T-helper 9 cell (primary cell): ENCODE measurements at regions not wholly inside any gene's neighbourhood (a gene's known extent, or its start where the extent isn't known, plus 50 kb on each side); places are given as distances from the start of the nearest gene placed in this dataset.

Experiments used
- DNase-seq: peaks from one replicate; pipeline ENCODE4 v3.0.0-alpha.2; 2020

GRCh38 chr11:19460718-19461405 is 220.1 kb upstream of the E2F8 start:
- DNase-seq, result no peak

- no peak for DNase-seq
Observed at GRCh38 chr11:19459240-19459639, 218.5 kb upstream of the E2F8 start.

GRCh38 chr11:19458721-19459120 is 218.0 kb upstream of the E2F8 start:
- no peak for DNase-seq

- no peak for DNase-seq
Observed at GRCh38 chr11:19458231-19458630, 217.5 kb upstream of the E2F8 start.

- DNase-seq, result no peak
Observed at GRCh38 chr11:19455731-19456130, 215.0 kb upstream of the E2F8 start.

- DNase-seq, result no peak
Observed at GRCh38 chr11:19453651-19454257, 213.0 kb upstream of the E2F8 start.

GRCh38 chr11:19451609-19452008 is 210.9 kb upstream of the E2F8 start:
- no peak for DNase-seq

- no peak for DNase-seq
Observed at GRCh38 chr11:19450282-19450681, 209.5 kb upstream of the E2F8 start.

GRCh38 chr11:19448651-19449050 is 207.9 kb upstream of the E2F8 start:
- no peak for DNase-seq

GRCh38 chr11:19447150-19447566 is 206.4 kb upstream of the E2F8 start:
- no peak for DNase-seq

GRCh38 chr11:19445771-19446170 is 205.0 kb upstream of the E2F8 start:
- no peak for DNase-seq

GRCh38 chr11:19444231-19444630 is 203.5 kb upstream of the E2F8 start:
- DNase-seq, result no peak

- DNase-seq, result no peak
Observed at GRCh38 chr11:19442554-19442910, 201.8 kb upstream of the E2F8 start.

GRCh38 chr11:19441752-19442553 is 201.2 kb upstream of the E2F8 start:
- no peak for DNase-seq

- no peak for DNase-seq
Observed at GRCh38 chr11:19441288-19441687, 200.5 kb upstream of the E2F8 start.

GRCh38 chr11:19437760-19438159 is 197.0 kb upstream of the E2F8 start:
- DNase-seq, result no peak

GRCh38 chr11:19436932-19437331 is 196.2 kb upstream of the E2F8 start:
- no peak for DNase-seq

- DNase-seq, result no peak
Observed at GRCh38 chr11:19435306-19435989, 194.7 kb upstream of the E2F8 start.

- DNase-seq, result no peak
Observed at GRCh38 chr11:19433791-19434190, 193.0 kb upstream of the E2F8 start.

- no peak for DNase-seq
Observed at GRCh38 chr11:19433367-19433766, 192.6 kb upstream of the E2F8 start.

GRCh38 chr11:19432370-19433061 is 191.8 kb upstream of the E2F8 start:
- no peak for DNase-seq

GRCh38 chr11:19430754-19431398 is 190.1 kb upstream of the E2F8 start:
- DNase-seq, result no peak
